BLaER1 treated with 17β-estradiol and CSF1 and Interleukin-3, amounts not matched to agents 10 nM and 100 nM (cell line): ENCODE measurements at regions not wholly inside any gene's neighbourhood (a gene's known extent, or its start where the extent isn't known, plus 50 kb on each side); places are given as distances from the start of the nearest gene placed in this dataset.

ENCODE experiments used
- H3K27ac ChIP-seq, 11 experiments: shearing (Covaris generic); formaldehyde crosslinking; 2 replicates each; pipeline ENCODE4 v1.8.1; 2022
- H3K27me3 ChIP-seq, 11 experiments: shearing (Covaris generic); formaldehyde crosslinking; 2 replicates each; pipeline ENCODE4 v1.8.1; 2022
- H3K36me3 ChIP-seq, 11 experiments: shearing (Covaris generic); formaldehyde crosslinking; 2 replicates each; pipeline ENCODE4 v1.8.1; 2022
- H3K4me1 ChIP-seq, 10 experiments: shearing (Covaris generic); formaldehyde crosslinking; 2 replicates each; pipeline ENCODE4 v1.8.1; 2022
- H3K4me2 ChIP-seq, 11 experiments: shearing (Covaris generic); formaldehyde crosslinking; 2 replicates each; pipeline ENCODE4 v1.8.1; 2022
- H3K4me3 ChIP-seq, 10 experiments: shearing (Covaris generic); formaldehyde crosslinking; 2 replicates each; pipeline ENCODE4 v1.8.1; 2022
- H3K9ac ChIP-seq, 11 experiments: shearing (Covaris generic); formaldehyde crosslinking; 2 replicates each; pipeline ENCODE4 v1.8.1; 2022
- H3K9me3 ChIP-seq, 11 experiments: shearing (Covaris generic); formaldehyde crosslinking; replicated peaks in 1 of 11; 2 replicates each; pipeline ENCODE4 v1.8.1; 2022
- H4K20me1 ChIP-seq, 11 experiments: shearing (Covaris generic); formaldehyde crosslinking; 2 replicates each; pipeline ENCODE4 v1.8.1; 2022
- Cebpa-rat ChIP-seq, 11 experiments: shearing (Covaris generic); IDR thresholded peaks; 2 replicates each; pipeline ENCODE4 v1.8.1; 2022

DNA sequence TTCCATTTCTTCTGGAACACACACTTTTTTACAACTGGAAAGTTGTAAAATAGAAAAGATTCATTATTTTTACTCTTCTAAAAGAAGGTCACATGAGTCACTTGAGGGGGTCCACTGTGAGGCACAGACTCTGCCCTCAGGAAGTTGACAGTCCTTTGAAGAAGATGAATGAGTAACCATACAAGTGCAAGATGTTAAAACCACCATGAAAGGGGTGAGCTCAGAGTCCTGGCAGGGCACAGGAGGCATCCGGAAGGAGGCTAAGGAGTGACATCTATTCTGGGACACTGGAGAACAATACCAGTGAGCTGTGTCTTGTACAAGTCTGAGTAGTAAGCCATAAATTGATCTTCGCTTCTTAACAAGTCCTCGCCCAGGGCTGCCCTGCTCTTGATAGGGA, 126.0 kb upstream of the FRMD6 start:
- H3K36me3 ChIP-seq = no peaks in the 10 kb centered on the region
- H3K4me3 ChIP-seq = no peak overlapping the region
- TF ChIP-seq Cebpa-rat (IDR thresholded peaks at IDR 0.05) = no peak
- no peak overlapping the region for H3K27ac ChIP-seq
- no peaks in the 10 kb centered on the region for H3K9me3 ChIP-seq
- no peak overlapping the region for H3K9ac ChIP-seq
- H4K20me1 ChIP-seq = no peaks in the 10 kb centered on the region
- no peaks in the 10 kb centered on the region for H3K27me3 ChIP-seq
- H3K4me1 ChIP-seq = no peaks in the 10 kb centered on the region
- H3K4me2 ChIP-seq = no peak overlapping the region

DNA sequence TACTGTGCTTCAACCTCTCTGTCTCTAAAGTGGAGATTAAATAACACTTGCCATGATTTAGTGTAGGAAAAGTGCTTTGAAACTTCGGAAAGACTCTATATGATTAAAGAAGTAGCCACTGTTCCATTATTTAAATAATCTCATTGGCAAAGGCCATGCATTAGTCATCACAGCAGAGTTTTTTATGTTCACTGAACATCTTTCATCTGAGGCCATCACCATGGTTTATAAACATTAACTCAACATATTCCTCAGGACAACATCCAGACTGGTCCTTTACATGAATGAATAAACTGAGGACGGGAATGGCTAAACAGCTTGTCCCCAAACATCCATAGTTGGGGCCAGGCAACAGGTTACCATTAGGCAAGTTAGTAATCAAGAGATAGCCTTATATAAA, 124.6 kb upstream of the FRMD6 start:
- H3K27me3 ChIP-seq = no peaks in the 10 kb centered on the region
- no peak overlapping the region for H3K9ac ChIP-seq
- H3K36me3 ChIP-seq = no peaks in the 10 kb centered on the region
- H3K4me1 ChIP-seq = no peaks in the 10 kb centered on the region
- TF ChIP-seq Cebpa-rat (IDR thresholded peaks at IDR 0.05) = no peak
- H3K4me2 ChIP-seq = no peak overlapping the region
- H3K4me3 ChIP-seq = no peak overlapping the region
- H3K9me3 ChIP-seq = no peaks in the 10 kb centered on the region
- H4K20me1 ChIP-seq = no peaks in the 10 kb centered on the region
- no peak overlapping the region for H3K27ac ChIP-seq

DNA sequence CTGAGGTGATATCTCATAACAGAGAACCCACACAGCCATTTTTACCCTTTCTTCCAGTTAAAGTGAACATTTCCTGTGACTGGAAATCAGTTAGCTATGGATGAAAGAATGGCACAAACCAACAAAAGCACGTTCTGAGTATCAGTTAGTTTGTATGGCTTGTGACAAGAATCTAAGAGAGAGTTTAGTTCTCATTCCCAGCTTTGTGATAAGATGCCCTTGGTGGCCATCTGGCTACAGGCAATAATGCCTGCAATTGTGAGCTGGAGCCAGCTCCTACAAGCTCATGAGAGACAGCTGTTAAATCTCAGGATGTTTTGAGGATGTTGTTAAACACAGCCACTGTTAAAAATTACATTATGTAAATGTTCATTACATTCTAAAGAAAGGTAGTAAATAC, 122.0 kb upstream of the FRMD6 start:
- no peaks in the 10 kb centered on the region for H3K36me3 ChIP-seq
- H3K9ac ChIP-seq = no peak overlapping the region
- no peaks in the 10 kb centered on the region for H3K27me3 ChIP-seq
- H3K4me3 ChIP-seq = no peak overlapping the region
- TF ChIP-seq Cebpa-rat (IDR thresholded peaks at IDR 0.05) = no peak
- H3K27ac ChIP-seq = no peak overlapping the region
- no peaks in the 10 kb centered on the region for H3K9me3 ChIP-seq
- H3K4me2 ChIP-seq = no peak overlapping the region
- no peaks in the 10 kb centered on the region for H4K20me1 ChIP-seq
- H3K4me1 ChIP-seq = no peaks in the 10 kb centered on the region

DNA sequence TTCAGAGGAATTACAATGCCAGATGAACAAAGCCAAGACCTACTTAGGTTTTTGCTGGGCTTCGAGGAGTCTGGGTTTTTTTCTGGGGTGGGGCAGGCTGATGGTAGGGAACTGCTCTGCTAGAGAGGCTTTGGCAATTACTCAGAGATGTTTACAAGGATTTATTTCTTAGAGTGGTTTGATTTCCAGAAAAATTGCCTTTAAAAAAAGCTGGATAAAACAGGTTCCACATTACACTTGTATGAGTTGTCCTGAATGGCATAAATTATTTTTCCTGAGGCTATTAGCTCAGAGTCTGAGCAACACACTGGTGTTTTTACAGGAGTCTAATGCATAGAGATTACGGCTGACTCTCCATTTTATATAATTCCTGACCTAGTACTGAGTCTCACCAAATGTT, 118.5 kb upstream of the FRMD6 start:
- no peak for TF ChIP-seq Cebpa-rat (IDR thresholded peaks at IDR 0.05)
- Histone ChIP-seq H3K9ac (no peak overlapping the region), H3K27me3 (no peaks in the 10 kb centered on the region), H4K20me1 (no peaks in the 10 kb centered on the region), H3K4me2 (no peak overlapping the region), H3K9me3 (peaks cover 0 to 14% (median 5%) of the 10 kb centered on the region in 11 experiments; a peak in 6 of 22 replicates), H3K27ac (no peak overlapping the region), H3K4me3 (no peak overlapping the region), H3K36me3 (no peaks in the 10 kb centered on the region), H3K4me1 (no peaks in the 10 kb centered on the region)

DNA sequence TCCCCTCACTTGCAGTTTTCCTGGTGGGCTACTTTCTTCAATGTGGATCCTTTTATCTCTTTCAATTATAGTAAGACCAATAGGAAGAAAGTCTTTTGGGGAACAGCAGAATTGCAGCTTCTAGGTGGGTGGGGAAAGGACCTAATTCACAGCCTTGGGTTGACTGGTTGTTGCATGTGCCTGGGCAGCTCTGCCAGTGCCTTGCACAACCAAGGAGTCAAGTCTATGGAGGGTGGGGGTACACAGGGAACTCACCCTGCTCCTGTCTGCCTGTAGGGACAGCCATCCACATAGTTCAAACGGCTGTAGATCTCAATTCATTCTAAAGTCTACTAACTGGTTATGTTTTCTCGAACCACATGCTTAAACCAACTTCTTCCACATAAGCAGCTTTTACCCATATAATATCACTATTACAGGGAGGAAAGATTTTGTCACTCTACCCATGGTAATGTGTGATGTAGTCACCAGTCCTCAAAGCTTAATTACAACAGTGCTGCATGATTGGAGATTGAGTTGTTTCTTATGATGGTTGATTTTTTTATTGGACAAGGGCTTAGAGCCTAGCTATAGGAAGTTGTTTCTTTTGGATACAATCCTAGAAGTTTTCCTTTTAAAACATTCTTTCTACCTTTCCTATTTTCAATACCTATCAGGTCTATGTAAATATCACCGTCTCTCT, 117.7 kb upstream of the FRMD6 start:
- no peaks in the 10 kb centered on the region for H3K4me1 ChIP-seq
- no peaks in the 10 kb centered on the region for H3K36me3 ChIP-seq
- H3K4me2 ChIP-seq = no peak overlapping the region
- no peaks in the 10 kb centered on the region for H3K27me3 ChIP-seq
- no peak overlapping the region for H3K4me3 ChIP-seq
- peaks cover 0 to 14% (median 5%) of the 10 kb centered on the region in 11 experiments; a peak in 6 of 22 replicates for H3K9me3 ChIP-seq
- H3K27ac ChIP-seq = no peak overlapping the region
- no peaks in the 10 kb centered on the region for H4K20me1 ChIP-seq
- H3K9ac ChIP-seq = no peak overlapping the region
- no peak for TF ChIP-seq Cebpa-rat (IDR thresholded peaks at IDR 0.05)

DNA sequence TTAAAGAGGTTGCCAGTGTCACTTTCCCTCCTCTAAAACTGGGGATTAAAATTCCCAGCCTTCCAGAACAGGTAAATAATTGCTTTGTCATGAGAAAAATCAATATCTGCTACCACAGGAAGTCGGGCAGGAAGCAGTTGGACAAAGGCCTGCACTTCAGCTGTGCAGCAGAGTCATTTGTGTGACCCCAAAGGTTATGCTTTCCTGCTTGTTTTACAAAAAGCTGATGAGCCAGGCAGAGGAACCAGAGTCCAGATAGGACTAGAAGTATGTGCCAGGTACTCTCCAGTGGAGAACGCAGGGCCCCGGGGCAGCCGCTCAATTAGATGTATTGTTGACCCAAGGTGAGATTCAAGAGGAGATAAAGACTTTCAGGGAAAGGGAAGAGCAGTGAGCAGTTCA, 117.1 kb upstream of the FRMD6 start:
- Histone ChIP-seq H3K4me2 (no peak overlapping the region), H3K27ac (no peak overlapping the region), H3K4me3 (no peak overlapping the region), H3K9ac (no peak overlapping the region), H3K9me3 (peaks cover 0 to 14% (median 5%) of the 10 kb centered on the region in 11 experiments; a peak in 6 of 22 replicates), H3K27me3 (no peaks in the 10 kb centered on the region), H3K36me3 (no peaks in the 10 kb centered on the region), H3K4me1 (no peaks in the 10 kb centered on the region), H4K20me1 (no peaks in the 10 kb centered on the region)
- TF ChIP-seq Cebpa-rat (IDR thresholded peaks at IDR 0.05) = no peak

DNA sequence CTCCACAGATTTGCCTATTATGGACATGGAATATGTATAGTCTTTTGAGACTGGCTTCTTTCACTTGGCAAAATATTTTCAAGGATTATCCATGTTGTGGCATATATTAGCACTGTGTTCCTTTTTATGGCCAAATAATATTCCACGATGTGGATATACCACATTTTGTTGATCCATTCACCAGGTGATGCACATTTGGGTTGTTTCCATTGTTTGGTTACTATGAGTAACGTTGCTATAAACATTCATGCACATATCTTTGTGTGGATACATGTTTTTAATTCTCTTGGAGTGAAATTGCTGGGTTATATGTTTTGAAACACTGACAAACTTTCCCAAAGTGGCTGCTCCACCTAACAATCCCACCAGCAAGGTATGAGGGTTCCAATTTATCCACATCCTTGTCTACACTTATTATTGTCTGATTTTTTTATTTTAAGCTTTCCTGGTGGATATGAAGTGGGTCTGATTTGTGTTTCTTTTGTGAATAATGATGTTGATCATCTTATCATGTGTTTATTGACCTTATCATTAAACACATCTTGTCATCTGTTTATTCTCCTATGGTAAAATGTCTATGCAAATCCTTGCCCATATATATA, 116.2 kb upstream of the FRMD6 start:
- H3K36me3 ChIP-seq = no peaks in the 10 kb centered on the region
- H3K9ac ChIP-seq = no peak overlapping the region
- no peaks in the 10 kb centered on the region for H3K27me3 ChIP-seq
- no peak for TF ChIP-seq Cebpa-rat (IDR thresholded peaks at IDR 0.05)
- peaks cover 0 to 8% (median 0%) of the 10 kb centered on the region in 10 experiments; a peak in 1 of 20 replicates for H3K4me1 ChIP-seq
- H3K9me3 ChIP-seq = peaks cover 0 to 14% (median 5%) of the 10 kb centered on the region in 11 experiments; a peak in 6 of 22 replicates
- no peaks in the 10 kb centered on the region for H4K20me1 ChIP-seq
- no peak overlapping the region for H3K4me3 ChIP-seq
- no peak overlapping the region for H3K27ac ChIP-seq
- no peak overlapping the region for H3K4me2 ChIP-seq

DNA sequence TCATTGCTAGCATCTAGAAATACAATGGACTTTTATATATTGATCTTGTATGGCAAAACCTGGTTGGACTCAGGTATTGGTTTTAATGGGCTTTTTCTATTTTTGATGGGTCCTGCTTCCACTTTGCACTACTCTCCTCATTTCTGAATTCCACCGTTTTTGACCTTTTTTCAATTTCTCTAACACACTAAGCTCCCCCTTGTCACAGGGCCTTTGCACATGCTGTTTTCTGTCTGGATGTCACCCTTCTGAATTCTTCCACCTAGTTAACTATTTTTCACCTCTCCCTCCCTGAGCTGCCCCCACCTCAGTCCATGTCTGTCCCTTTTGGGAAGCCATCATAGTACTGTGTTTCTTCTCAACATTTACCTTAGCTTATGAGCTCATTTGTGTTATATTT, 112.7 kb upstream of the FRMD6 start:
- no peak overlapping the region for H3K9ac ChIP-seq
- no peaks in the 10 kb centered on the region for H4K20me1 ChIP-seq
- no peak overlapping the region for H3K27ac ChIP-seq
- TF ChIP-seq Cebpa-rat (IDR thresholded peaks at IDR 0.05) = no peak
- no peaks in the 10 kb centered on the region for H3K36me3 ChIP-seq
- no peaks in the 10 kb centered on the region for H3K27me3 ChIP-seq
- H3K4me1 ChIP-seq = peaks cover 0 to 8% (median 0%) of the 10 kb centered on the region in 10 experiments; a peak in 1 of 20 replicates
- H3K9me3 ChIP-seq = peaks cover 0 to 14% (median 5%) of the 10 kb centered on the region in 11 experiments; a peak in 6 of 22 replicates
- no peak overlapping the region for H3K4me2 ChIP-seq
- no peak overlapping the region for H3K4me3 ChIP-seq

DNA sequence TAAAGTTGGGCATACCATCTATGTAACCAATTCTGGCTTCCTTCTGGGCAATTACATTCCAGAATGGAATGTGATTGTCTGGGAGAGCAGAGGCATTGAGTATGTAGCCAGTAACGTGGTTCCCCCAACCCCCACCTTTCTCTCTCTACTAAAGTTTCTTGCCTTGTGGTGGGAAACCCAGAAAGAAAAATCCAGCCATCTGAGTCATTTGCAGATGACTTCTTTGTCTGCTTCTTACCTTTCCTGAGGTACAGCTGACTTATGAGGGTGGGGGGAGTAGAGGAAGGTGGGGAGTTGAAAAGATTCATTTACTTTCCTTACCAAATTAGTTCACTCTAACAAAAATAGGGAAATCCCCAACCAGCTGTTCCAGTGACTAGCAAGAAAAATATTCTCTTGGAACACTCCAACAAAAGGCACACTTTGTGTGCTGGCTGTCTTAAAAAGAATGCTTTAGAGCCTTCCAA, 112.1 kb upstream of the FRMD6 start:
- Histone ChIP-seq H3K27me3 (no peaks in the 10 kb centered on the region), H3K27ac (no peak overlapping the region), H3K4me2 (no peak overlapping the region), H3K4me1 (peaks cover 0 to 8% (median 0%) of the 10 kb centered on the region in 10 experiments; a peak in 1 of 20 replicates), H4K20me1 (no peaks in the 10 kb centered on the region), H3K36me3 (no peaks in the 10 kb centered on the region), H3K9me3 (peaks cover 0 to 14% (median 5%) of the 10 kb centered on the region in 11 experiments; a peak in 6 of 22 replicates), H3K4me3 (no peak overlapping the region), H3K9ac (no peak overlapping the region)
- TF ChIP-seq Cebpa-rat (IDR thresholded peaks at IDR 0.05) = no peak

DNA sequence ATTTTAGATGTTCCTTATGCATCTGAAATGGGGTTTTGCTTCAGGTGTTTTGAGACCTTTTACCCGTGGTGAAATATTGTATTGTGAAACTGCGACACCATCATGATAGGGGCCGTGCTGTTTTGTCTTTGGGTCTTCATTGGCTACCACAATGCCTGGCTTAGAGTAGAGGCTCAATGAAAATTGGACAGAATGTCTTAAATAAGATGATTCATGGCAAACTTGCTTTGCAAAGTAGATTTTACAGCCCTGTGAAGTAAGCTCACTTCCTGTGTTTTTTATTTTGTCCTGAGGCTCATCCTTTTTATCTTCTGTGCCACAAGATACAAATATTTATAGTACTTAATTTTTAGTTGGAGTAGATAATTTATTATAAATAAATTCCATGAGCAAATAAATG, 111.3 kb upstream of the FRMD6 start:
- no peaks in the 10 kb centered on the region for H3K27me3 ChIP-seq
- TF ChIP-seq Cebpa-rat (IDR thresholded peaks at IDR 0.05) = no peak
- no peaks in the 10 kb centered on the region for H4K20me1 ChIP-seq
- no peak overlapping the region for H3K4me3 ChIP-seq
- no peaks in the 10 kb centered on the region for H3K36me3 ChIP-seq
- H3K27ac ChIP-seq = no peak overlapping the region
- H3K4me1 ChIP-seq = peaks cover 0 to 8% (median 0%) of the 10 kb centered on the region in 10 experiments; a peak in 1 of 20 replicates
- H3K4me2 ChIP-seq = no peak overlapping the region; a peak in 1 of 22 replicates
- no peak overlapping the region for H3K9ac ChIP-seq
- H3K9me3 ChIP-seq = peaks cover 0 to 12% (median 3%) of the 10 kb centered on the region in 11 experiments; a peak in 6 of 22 replicates
